ENCODE measurements at regions not wholly inside any gene's neighbourhood (a gene's known extent, or its start where the extent isn't known, plus 50 kb on each side); places are given as distances from the start of the nearest gene placed in this dataset.
"Not testable (repeated sequence)": the region's sequence is repeated elsewhere in the genome, so short reads cannot be mapped to it uniquely, and the experiment has no call there.

- H3K4me2 ChIP-seq (ENCODE audit: low read length), result no peak overlapping the region
- POLR2A ChIA-PET (ENCODE audit: unreplicated experiment), result no interaction called here
- no peaks in the 10 kb centered on the region for H3F3A ChIP-seq (ENCODE audit: low read length, unreplicated experiment)
- no peak overlapping the region for H3K4me3 ChIP-seq (ENCODE audit: low read length)
- no peaks in the 10 kb centered on the region for H3K27me3 ChIP-seq (ENCODE audit: low read length)
- CTCF ChIA-PET, result no interaction called here
- no peaks in the 10 kb centered on the region for H4K20me1 ChIP-seq (ENCODE audit: low read length)
- no peak for DNase-seq
- BruUV-seq (replicated peaks), result no TSS peak
- intact Hi-C loops (cut with micrococcal nuclease), result no loop called here
- H3K9ac ChIP-seq (ENCODE audit: low read length), result no peak overlapping the region
- no peak for TF ChIP-seq EZH2 (IDR thresholded peaks at IDR 0.05; ENCODE audit: low read length, unreplicated experiment)
- TF ChIP-seq CTCF (conservative IDR thresholded peaks at IDR 0.05; ENCODE audit: low read depth, low read length), result no peak
- TF ChIP-seq EZH2phosphoT487 (IDR thresholded peaks at IDR 0.05; ENCODE audit: borderline replicate concordance, low read length), result no peak
- H3K9me3 ChIP-seq (ENCODE audit: low read length), result no peaks in the 10 kb centered on the region
- no peaks in the 10 kb centered on the region for H3K79me2 ChIP-seq (ENCODE audit: low read length)
- H3K36me3 ChIP-seq (ENCODE audit: low read depth, low read length), result no peaks in the 10 kb centered on the region
- ATAC-seq, result no peak
- H3K27ac ChIP-seq (ENCODE audit: low read length), result no peak overlapping the region
- no peaks in the 10 kb centered on the region for H3K4me1 ChIP-seq (ENCODE audit: insufficient read depth, low read length)
- H3K9me2 ChIP-seq (replicated peaks; ENCODE audit: low read length), result no peaks in the 10 kb centered on the region
- H2AFZ ChIP-seq (ENCODE audit: low read length), result no peak overlapping the region
Observed at GRCh38 chr6:86756640-86757229, 180.6 kb upstream of the HTR1E start.

DNA sequence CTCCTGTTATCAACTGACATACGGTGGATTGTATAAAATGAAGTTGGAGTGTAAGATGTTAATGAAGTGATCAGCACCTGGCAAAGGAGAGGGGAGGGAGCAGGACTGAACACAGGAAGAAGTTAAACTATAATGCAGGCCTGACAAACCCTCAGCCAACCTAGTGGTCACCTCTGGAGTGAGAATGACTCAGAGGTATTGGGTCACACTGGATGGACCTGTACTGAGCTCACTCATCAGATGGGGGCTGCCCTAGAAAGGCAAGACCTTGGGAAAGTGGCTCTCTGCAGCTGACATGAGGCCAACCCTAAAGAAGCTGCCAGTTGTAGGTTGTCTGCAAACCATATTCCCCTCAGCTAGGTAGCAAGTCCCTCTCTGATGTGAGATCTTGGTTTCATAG, 193.3 kb upstream of the HTR1E start:
- H3K27me3 ChIP-seq (ENCODE audit: low read length), result no peaks in the 10 kb centered on the region
- H3K4me1 ChIP-seq (ENCODE audit: insufficient read depth, low read length), result no peaks in the 10 kb centered on the region
- H3K4me2 ChIP-seq (ENCODE audit: low read length), result no peak overlapping the region
- intact Hi-C loops (cut with micrococcal nuclease), result no loop called here
- H4K20me1 ChIP-seq (ENCODE audit: low read length), result no peaks in the 10 kb centered on the region
- H3K9me3 ChIP-seq (ENCODE audit: low read length), result no peaks in the 10 kb centered on the region
- ATAC-seq (no peak), DNase-seq (no peak)
- H3K79me2 ChIP-seq (ENCODE audit: low read length), result no peaks in the 10 kb centered on the region
- no TSS peak for BruUV-seq (replicated peaks)
- H3K4me3 ChIP-seq (ENCODE audit: low read length), result no peak overlapping the region
- CTCF ChIA-PET, result no interaction called here
- H3K27ac ChIP-seq (ENCODE audit: low read length), result no peak overlapping the region
- no peaks in the 10 kb centered on the region for H3K36me3 ChIP-seq (ENCODE audit: low read depth, low read length)
- H3K9ac ChIP-seq (ENCODE audit: low read length), result no peak overlapping the region
- TF ChIP-seq EZH2phosphoT487 (IDR thresholded peaks at IDR 0.05; ENCODE audit: borderline replicate concordance, low read length), result no peak
- no peak for TF ChIP-seq EZH2 (IDR thresholded peaks at IDR 0.05; ENCODE audit: low read length, unreplicated experiment)
- no peak for TF ChIP-seq CTCF (conservative IDR thresholded peaks at IDR 0.05; ENCODE audit: low read depth, low read length)
- no peaks in the 10 kb centered on the region for H3F3A ChIP-seq (ENCODE audit: low read length, unreplicated experiment)
- no peaks in the 10 kb centered on the region for H3K9me2 ChIP-seq (replicated peaks; ENCODE audit: low read length)
- POLR2A ChIA-PET (ENCODE audit: unreplicated experiment), result no interaction called here
- H2AFZ ChIP-seq (ENCODE audit: low read length), result no peak overlapping the region

- BruUV-seq (replicated peaks), result no TSS peak
- CTCF ChIA-PET, result no interaction called here
Observed at GRCh38 chr6:86738078-86738477, 199.2 kb upstream of the HTR1E start.

DNA sequence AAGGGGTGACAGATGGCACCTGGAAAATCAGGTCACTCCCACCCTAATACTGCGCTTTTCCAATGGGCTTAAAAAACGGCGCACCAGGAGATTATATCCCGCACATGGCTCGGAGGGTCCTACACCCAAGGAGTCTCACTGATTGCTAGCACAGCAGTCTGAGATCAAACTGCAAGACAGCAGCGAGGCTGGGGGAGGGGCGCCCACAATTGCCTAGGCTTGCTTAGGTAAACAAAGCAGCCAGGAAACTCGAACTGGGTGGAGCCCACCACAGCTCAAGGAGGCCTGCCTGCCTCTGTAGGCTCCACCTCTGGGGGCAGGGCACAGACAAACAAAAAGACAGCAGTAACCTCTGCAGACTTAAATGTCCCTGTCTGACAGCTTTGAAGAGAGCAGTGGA, 205.7 kb upstream of the HTR1E start:
- intact Hi-C loops (cut with micrococcal nuclease); H3K9me3 ChIP-seq (ENCODE audit: low read length); H3K4me3 ChIP-seq (ENCODE audit: low read length); BruUV-seq (replicated peaks); DNase-seq; H3K9ac ChIP-seq (ENCODE audit: low read length); H3K4me1 ChIP-seq (ENCODE audit: insufficient read depth, low read length); H4K20me1 ChIP-seq (ENCODE audit: low read length); H3K79me2 ChIP-seq (ENCODE audit: low read length); H3K4me2 ChIP-seq (ENCODE audit: low read length); ATAC-seq; POLR2A ChIA-PET (ENCODE audit: unreplicated experiment); H3F3A ChIP-seq (ENCODE audit: low read length, unreplicated experiment); H3K27ac ChIP-seq (ENCODE audit: low read length); H3K27me3 ChIP-seq (ENCODE audit: low read length); CTCF ChIA-PET; H2AFZ ChIP-seq (ENCODE audit: low read length); H3K36me3 ChIP-seq (ENCODE audit: low read depth, low read length); H3K9me2 ChIP-seq (replicated peaks; ENCODE audit: low read length): not testable (repeated sequence)

More at GRCh38 chr6:86738078-86738477, 199.2 kb upstream of the HTR1E start:
- Histone ChIP-seq H4K20me1 (ENCODE audit: low read length) (no peaks in the 10 kb centered on the region), H3K4me3 (ENCODE audit: low read length) (no peak overlapping the region), H3K9ac (ENCODE audit: low read length) (no peak overlapping the region), H3F3A (ENCODE audit: low read length, unreplicated experiment) (no peaks in the 10 kb centered on the region), H3K27ac (ENCODE audit: low read length) (no peak overlapping the region), H3K36me3 (ENCODE audit: low read depth, low read length) (no peaks in the 10 kb centered on the region), H3K27me3 (ENCODE audit: low read length) (no peaks in the 10 kb centered on the region), H2AFZ (ENCODE audit: low read length) (no peak overlapping the region), H3K79me2 (ENCODE audit: low read length) (no peaks in the 10 kb centered on the region), H3K4me1 (ENCODE audit: insufficient read depth, low read length) (no peaks in the 10 kb centered on the region), H3K9me2 (replicated peaks; ENCODE audit: low read length) (no peaks in the 10 kb centered on the region), H3K9me3 (ENCODE audit: low read length) (no peaks in the 10 kb centered on the region), H3K4me2 (ENCODE audit: low read length) (no peak overlapping the region)
- DNase-seq, result no peak
- intact Hi-C loops (cut with micrococcal nuclease), result no loop called here
- POLR2A ChIA-PET (ENCODE audit: unreplicated experiment), result no interaction called here
- ATAC-seq, result no peak
- TF ChIP-seq EZH2 (IDR thresholded peaks at IDR 0.05; ENCODE audit: low read length, unreplicated experiment), result no peak
- no peak for TF ChIP-seq EZH2phosphoT487 (IDR thresholded peaks at IDR 0.05; ENCODE audit: borderline replicate concordance, low read length)
- TF ChIP-seq CTCF (conservative IDR thresholded peaks at IDR 0.05; ENCODE audit: low read depth, low read length), result no peak

Measured in PC-3 (cell line).